Gastroesophageal sphincter (tissue), 3 donors: ENCODE measurements at regions not wholly inside any gene's neighbourhood (a gene's known extent, or its start where the extent isn't known, plus 50 kb on each side); places are given as distances from the start of the nearest gene placed in this dataset.

ENCODE experiments used
- CTCF ChIP-seq, 4 experiments: fragments of 200-600 bp in 2 of 4; fragments of 450-650 bp in 2 of 4; sonication (generic) in 1 of 4; IDR thresholded peaks; one replicate each; pipeline ENCODE4 v1.5.1; 2017 to 2019; ENCODE audit warnings: antibody characterized with exemption in 4 of 4, mild to moderate bottlenecking in 2 of 4, moderate library complexity in 2 of 4
- EP300 ChIP-seq: sonication (generic); formaldehyde crosslinking; IDR thresholded peaks from one replicate; pipeline ENCODE4 v1.6.1; 2017; ENCODE audit warnings: antibody characterized with exemption, mild to moderate bottlenecking
- POLR2A ChIP-seq, 2 donors: fragments of 450-650 bp; IDR thresholded peaks; one replicate each; pipeline ENCODE4 v1.6.1; 2017; ENCODE audit warnings: antibody characterized with exemption in 2 of 2, mild to moderate bottlenecking in 2 of 2, moderate library complexity in 1 of 2
- POLR2AphosphoS5 ChIP-seq: sonication (generic); formaldehyde crosslinking; IDR thresholded peaks from one replicate; pipeline ENCODE4 v1.6.1; 2017; ENCODE audit warnings: antibody characterized with exemption

- TF ChIP-seq POLR2A (IDR thresholded peaks at IDR 0.05) (no peak), CTCF (IDR thresholded peaks at IDR 0.05) (no peak), POLR2AphosphoS5 (no peak), EP300 (no peak)
Measured at GRCh38 chr18:65409261-65409660, 341.6 kb upstream of the CDH7 start.
